DND-41 (cell line): ENCODE measurements at regions not wholly inside any gene's neighbourhood (a gene's known extent, or its start where the extent isn't known, plus 50 kb on each side); places are given as distances from the start of the nearest gene placed in this dataset.

ENCODE experiments used
- EZH2 ChIP-seq: IDR thresholded peaks from 3 replicates; pipeline ENCODE4 v1.6.1; 2012; ENCODE audit warnings: borderline replicate concordance, low read depth, mild to moderate bottlenecking, moderate library complexity, low read length, inconsistent platforms; ENCODE audit not compliant: severe bottlenecking
- TF ChIP-seq, protein P1 (sequence below): IDR thresholded peaks from 2 replicates; pipeline ENCODE4 v1.5.1; 2012; ENCODE audit warnings: borderline replicate concordance, low read length, moderate library complexity, mild to moderate bottlenecking; ENCODE audit not compliant: poor library complexity, severe bottlenecking; ENCODE audit errors: extremely low read depth

DNA sequence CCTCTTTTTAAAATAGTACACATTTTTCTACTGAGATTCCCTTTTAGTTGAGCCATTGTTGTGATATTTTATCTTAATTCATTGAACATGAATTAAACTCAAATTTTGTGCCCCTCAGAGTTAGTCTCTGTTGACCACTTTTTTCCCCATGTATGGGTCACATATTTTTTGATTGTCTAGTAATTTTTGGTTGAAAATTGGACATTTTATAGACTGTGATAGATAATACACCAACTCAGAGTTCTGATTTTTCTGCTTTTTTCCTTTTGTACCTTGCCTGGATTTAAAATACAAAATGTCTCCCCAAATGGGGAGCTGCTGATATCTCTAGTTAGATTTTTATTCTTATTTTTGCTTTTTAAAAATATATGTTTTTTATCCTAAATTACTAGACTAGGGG is 291.8 kb upstream of the CITED2 start:
- TF ChIP-seq, protein P1, sequence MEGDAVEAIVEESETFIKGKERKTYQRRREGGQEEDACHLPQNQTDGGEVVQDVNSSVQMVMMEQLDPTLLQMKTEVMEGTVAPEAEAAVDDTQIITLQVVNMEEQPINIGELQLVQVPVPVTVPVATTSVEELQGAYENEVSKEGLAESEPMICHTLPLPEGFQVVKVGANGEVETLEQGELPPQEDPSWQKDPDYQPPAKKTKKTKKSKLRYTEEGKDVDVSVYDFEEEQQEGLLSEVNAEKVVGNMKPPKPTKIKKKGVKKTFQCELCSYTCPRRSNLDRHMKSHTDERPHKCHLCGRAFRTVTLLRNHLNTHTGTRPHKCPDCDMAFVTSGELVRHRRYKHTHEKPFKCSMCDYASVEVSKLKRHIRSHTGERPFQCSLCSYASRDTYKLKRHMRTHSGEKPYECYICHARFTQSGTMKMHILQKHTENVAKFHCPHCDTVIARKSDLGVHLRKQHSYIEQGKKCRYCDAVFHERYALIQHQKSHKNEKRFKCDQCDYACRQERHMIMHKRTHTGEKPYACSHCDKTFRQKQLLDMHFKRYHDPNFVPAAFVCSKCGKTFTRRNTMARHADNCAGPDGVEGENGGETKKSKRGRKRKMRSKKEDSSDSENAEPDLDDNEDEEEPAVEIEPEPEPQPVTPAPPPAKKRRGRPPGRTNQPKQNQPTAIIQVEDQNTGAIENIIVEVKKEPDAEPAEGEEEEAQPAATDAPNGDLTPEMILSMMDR = no peak
- no peak for TF ChIP-seq EZH2
